ENCODE measurements at regions not wholly inside any gene's neighbourhood (a gene's known extent, or its start where the extent isn't known, plus 50 kb on each side); places are given as distances from the start of the nearest gene placed in this dataset.
"Not testable (repeated sequence)": the region's sequence is repeated elsewhere in the genome, so short reads cannot be mapped to it uniquely, and the experiment has no call there.

GRCh38 chr12:17695495-17695894, 394.5 kb downstream of the RERGL start:
- no peak for DNase-seq

GRCh38 chr12:17691369-17691768, 398.6 kb downstream of the RERGL start:
- no peak for DNase-seq

DNA sequence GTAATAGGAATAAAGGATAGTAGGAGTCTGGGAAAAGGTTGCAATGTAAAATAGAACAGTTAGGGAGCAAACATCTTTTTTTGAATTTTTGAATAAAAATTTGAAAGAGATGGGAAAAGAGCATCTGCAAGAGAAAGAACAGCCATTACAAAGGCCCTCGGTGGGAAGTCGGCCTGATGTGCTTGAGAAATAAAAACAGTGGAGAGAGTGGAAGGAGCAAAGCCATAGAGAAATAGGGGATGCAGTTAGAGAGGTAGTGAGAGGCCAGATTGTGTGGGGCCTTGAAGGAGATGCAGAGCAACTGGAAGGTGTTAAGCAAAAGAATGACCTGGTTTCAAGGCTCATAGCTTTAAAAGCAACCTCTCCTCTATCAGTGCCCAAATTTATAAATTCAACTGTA, 409.8 kb downstream of the RERGL start:
- DNase-seq: no peak

DNA sequence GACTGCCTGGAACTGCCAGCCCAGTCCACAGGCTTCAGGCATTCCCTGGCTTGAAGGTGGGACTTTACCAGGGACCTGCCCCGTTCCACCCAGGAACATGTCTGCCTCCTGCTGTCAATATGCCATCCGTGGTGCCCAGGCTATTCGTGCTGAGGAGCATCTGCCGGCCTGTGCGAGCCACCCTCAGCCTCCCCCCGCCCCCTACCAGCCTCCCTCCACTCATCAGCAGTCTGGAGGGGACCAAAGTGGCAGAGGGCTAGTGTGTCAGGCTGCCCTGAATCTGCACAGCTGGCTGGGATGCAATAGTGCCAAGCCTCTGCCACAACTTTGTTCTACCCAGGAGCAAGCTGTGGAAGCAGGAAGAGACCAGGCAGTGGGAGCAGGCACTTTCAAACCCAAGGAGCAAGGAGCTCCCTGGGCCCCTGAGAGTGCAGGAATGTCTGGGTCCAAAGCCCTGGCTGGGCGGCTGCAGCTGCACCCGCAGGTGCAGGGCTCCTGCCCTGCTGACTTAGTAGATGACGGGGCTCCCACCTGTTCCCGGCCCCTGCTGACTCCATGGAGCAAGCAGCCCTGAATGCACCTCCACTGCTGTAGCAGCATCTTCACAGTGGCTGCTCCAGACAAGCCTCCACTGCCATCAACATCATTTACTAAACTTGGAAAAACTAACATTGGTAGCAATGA, 423.2 kb downstream of the RERGL start:
- DNase-seq: no peak

DNA sequence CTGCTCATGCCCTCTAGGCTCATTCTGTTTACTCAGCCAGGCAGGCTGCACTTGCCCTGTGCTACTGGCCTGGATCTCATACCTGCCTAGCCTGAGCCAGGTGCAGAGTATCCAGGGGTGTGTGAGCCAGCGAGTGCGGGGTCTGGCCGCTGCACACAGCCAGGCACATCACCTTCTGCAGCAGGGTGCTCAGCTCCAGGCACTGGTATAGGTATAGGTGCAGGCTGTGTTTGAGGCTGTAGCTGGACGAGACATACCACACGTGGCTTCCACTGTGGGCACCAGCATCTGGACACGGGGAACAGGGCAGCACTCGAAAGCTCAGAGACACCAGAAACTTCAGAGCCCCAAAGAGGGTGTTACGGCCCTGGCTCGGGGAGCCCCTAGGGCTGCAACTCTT, 424.2 kb downstream of the RERGL start:
- DNase-seq: no peak

GRCh38 chr12:17661250-17661649, 428.7 kb downstream of the RERGL start:
- DNase-seq: no peak

- DNase-seq: no peak
Measured at GRCh38 chr12:17652436-17652835, 437.6 kb downstream of the RERGL start.

- no peak for DNase-seq
Measured at GRCh38 chr12:17642340-17642650, 447.7 kb downstream of the RERGL start.

DNA sequence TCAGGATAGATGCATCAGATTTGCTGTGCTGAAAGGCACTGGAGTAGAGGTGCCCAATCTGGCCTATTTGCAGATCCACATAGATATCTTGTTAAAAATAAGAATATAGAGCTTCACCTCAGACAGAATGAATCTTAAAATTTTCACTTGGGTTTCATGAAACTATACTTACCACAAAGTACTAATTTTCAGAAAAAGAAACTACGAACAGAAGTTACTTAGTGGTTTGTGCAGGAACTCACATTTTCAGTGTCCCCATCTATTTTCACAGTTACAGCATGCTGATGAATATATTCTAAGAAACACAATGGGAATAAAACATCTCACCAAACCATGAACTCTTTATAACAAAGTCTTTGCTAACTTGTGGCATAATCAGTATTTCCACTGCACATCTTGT, 449.4 kb downstream of the RERGL start:
- DNase-seq: no peak

DNA sequence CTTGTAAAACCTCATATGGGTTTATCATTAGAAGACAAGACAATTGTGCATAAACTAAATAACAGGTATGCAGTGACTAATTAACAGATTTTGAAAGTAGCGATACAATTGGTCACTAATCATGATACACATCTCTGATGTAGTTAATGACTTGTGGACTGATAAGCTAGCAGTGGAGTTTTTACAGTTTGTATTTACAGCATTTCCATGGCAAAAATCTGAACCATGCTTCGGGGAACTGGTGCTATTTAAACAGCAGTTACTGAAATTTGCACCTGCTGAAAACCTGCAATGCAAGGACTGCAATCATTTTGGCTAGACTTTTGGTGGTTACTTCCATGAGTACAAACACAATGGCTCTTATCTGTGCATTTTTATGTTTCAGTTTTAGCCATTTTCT, 471.2 kb downstream of the RERGL start:
- DNase-seq: no peak

DNA sequence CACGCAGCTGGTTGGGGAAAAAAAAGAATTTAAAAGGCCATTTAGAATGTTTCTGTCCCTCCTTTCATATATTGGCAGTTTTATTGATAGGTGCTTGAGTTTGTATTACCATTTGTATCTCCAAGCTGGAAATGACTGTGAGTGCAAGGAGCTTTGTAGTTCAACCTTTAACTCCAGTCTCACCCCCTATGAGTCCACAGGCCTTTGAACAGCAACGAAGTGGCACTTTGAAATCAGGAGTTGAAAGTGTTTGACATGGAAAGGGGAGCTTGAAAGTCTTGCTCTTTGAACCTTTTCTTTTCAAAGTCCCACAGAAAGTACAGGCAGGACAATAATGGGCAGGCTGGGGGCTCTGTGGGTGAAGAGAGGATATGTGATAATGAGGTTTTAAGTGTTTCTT, 480.3 kb downstream of the RERGL start:
- DNase-seq: no peak

DNA sequence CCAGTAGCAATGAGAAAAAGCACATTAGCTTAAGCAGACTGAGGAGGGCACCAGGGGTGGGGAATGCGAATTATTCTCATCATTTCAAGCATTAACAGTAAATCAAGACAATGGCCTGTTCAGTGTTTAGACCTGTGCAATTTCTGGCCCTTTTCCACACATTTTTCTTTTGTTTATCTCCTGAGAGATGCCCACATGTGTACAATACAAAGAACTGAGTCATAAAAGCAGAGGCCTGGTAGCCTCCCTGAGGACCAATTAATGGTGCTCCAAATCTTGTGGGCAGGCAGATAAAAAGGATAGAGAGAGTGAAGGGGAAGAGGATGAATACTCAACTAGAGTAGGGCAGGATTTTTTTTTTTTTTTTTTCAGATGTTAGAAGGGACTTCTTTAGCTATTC, 480.8 kb downstream of the RERGL start:
- no peak for DNase-seq

DNA sequence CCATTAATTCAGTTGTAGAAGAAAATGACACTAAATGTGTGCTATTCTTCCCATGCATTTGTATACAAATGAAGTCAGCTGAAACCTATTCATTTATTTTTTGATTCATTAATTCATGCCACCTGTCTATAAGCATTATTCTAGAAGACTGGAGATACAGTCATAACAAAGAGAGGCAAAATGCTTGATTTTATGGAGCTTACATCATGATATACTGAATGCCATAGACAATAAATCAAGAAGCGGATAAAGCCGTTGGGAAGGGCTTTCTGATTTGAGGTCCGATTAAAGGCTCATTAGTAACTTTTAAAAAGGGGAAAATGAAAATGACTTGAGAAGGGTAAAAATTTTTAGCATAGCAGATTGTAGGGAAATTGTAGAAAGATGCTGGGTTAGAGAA, 494.9 kb downstream of the RERGL start:
- DNase-seq: no peak

GRCh38 chr12:17593715-17594406, 496.1 kb downstream of the RERGL start:
- no peak for DNase-seq

DNA sequence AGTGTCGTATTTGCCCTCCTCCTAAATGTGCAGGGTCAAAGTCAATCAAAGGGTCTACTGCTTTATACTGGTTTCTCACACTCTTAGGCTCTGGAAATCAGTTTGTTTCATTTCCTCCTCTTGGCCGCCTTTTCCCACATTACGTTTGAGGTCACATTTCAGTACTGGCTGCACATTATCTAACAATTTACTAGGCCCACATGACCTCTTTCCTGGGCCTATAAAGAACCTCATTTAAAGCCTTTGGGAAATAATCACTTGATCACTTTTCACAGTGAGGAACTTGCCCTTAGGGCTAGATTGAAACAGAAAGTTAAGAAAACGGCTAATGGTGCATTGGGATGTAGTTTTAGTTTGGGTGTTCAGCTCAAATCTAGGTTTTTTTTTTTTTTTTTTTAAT, 497.5 kb downstream of the RERGL start:
- no peak for DNase-seq

DNA sequence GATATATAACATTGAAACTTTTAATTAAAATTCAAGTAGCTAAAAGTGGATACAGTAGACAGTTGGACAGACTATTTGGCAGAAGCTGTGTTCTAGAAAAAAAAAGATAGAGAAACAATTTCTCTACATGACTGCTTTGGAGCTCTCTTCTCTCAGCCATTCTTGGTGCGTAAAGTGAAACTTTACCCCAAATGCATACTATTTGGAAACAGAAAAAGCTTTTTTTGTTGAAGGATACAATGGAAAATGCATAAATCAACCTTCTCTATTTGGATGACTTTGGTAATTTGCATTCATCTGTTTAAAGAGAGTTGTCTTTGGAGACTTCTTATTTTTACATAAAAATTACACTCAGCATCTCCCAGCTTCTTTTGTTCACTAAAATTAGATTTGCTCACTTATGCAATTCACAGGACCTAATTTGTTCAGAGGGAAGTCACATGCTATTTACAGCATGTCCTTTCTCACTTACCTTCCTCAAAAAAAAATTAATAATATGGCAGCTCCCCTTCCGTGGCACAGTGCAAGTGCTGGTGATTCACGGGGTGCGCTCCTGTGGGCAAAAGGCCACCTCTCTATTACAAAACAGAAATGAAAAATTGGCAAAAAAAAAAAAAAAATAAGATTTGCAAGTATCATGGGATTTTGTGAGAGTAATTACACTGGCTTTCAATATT, 498.9 kb downstream of the RERGL start:
- no peak for DNase-seq

- no peak for DNase-seq
Measured at GRCh38 chr12:17588968-17589367, 501.0 kb downstream of the RERGL start.

DNA sequence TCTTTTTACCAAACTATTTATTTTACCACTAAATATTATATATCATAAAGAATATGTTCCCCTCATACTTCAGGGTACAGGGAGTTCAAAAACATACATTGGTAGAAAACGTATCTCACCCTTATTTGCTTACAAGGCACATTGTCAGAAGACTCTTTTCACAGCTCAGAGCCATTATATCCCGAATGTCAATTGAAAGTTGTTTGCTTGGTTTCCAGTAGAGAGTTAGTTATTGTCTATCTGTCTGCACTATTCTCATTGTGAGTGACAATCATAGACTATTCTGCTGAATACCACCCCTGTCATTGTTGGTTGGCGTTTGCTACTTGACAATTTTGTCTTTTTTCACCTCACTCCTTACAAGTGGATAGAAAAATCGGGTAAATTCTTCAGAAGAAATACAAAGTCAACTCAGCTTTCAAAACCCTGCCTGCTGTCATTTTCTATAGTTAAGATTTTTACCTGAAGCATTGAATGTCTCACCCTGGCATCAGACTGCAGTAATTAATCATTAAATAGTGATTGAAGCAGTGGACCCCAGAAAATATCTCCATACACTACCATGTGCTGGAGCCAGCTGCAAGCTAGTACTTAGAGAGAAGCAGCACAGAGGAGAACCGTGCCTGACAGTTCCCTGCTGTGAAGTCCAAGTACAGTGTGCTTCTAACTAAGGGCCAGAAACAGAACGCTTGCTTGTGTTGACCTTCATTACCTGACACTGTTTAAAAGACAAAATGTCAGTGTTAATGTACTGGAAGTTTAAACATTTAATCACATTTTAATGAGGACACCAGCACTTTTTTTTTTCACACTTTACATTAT, 510.6 kb downstream of the RERGL start:
- no peak for DNase-seq

GRCh38 chr12:17577405-17577804, 512.6 kb downstream of the RERGL start:
- DNase-seq: no peak

- DNase-seq: no peak
Measured at GRCh38 chr12:17572250-17572649, 517.7 kb downstream of the RERGL start.

GRCh38 chr12:17571047-17571446, 518.9 kb downstream of the RERGL start:
- no peak for DNase-seq

DNA sequence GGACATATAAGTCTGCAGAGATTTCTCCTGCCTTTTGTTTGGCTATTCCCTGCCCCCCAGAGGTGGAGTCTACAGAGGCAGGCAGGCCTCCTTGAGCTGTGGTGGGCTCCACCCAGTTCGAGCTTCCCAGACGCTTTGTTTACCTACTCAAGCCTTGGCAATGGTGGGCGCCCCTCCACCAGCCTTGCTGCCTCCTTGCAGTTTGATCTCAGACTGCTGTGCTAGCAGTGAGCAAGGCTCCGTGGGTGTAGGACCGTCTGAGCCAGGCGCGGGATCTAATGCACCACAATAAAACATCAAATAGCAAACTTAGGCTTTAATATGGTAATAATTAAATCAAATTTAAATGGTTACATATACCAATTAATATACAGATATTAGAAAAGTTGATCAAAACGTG, 525.4 kb downstream of the RERGL start:
- not testable (repeated sequence) for DNase-seq

DNA sequence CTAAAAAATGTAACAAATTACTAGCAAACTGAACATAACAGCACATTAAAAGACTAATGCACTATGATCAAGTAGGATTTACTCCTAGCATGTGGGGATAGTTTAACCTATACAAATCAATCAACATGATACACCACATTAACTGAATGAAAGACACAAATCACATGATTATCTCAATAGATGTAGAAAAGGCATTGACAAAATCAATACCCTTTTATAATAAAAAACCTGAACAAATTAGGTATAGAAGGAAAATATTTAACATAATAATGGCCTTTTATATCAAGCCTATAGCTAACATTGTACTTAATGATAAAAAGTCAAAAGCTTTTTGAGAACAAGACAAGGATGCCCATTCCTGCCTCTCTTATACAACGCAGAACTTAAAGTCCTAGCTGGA, 540.0 kb downstream of the RERGL start:
- DNase-seq: no peak
